Neural cell (in vitro differentiated cells): ENCODE measurements at regions not wholly inside any gene's neighbourhood (a gene's known extent, or its start where the extent isn't known, plus 50 kb on each side); places are given as distances from the start of the nearest gene placed in this dataset.

ENCODE experiments used
- EZH2 ChIP-seq: fragments of 200-600, 300-800 bp; shearing (Covaris generic), sonication (generic); IDR thresholded peaks from 2 replicates; pipeline ENCODE4 v1.6.1; 2014; ENCODE audit warnings: antibody characterized with exemption, low read length, borderline replicate concordance, mild to moderate bottlenecking; ENCODE audit not compliant: insufficient read depth, poor library complexity, severe bottlenecking
- RAD21 ChIP-seq: fragments of 450-650 bp; conservative IDR thresholded peaks from 2 replicates; pipeline ENCODE4 v1.6.1; 2014; ENCODE audit warnings: antibody characterized with exemption, mild to moderate bottlenecking, moderate library complexity
- SMC3 ChIP-seq: fragments of 450-650 bp; conservative IDR thresholded peaks from 2 replicates; pipeline ENCODE4 v1.6.1; 2014; ENCODE audit warnings: antibody characterized with exemption, mild to moderate bottlenecking, moderate library complexity; ENCODE audit not compliant: poor library complexity
- TF ChIP-seq, protein P1 (sequence below): fragments of 450-650 bp; IDR thresholded peaks from 2 replicates; pipeline ENCODE4 v1.5.1; 2014; ENCODE audit warnings: antibody characterized with exemption, mild to moderate bottlenecking, moderate library complexity; ENCODE audit not compliant: poor library complexity, severe bottlenecking

GRCh38 chr10:71007516-71007915 is 119.2 kb upstream of the PCBD1 start:
- TF ChIP-seq, protein P1, sequence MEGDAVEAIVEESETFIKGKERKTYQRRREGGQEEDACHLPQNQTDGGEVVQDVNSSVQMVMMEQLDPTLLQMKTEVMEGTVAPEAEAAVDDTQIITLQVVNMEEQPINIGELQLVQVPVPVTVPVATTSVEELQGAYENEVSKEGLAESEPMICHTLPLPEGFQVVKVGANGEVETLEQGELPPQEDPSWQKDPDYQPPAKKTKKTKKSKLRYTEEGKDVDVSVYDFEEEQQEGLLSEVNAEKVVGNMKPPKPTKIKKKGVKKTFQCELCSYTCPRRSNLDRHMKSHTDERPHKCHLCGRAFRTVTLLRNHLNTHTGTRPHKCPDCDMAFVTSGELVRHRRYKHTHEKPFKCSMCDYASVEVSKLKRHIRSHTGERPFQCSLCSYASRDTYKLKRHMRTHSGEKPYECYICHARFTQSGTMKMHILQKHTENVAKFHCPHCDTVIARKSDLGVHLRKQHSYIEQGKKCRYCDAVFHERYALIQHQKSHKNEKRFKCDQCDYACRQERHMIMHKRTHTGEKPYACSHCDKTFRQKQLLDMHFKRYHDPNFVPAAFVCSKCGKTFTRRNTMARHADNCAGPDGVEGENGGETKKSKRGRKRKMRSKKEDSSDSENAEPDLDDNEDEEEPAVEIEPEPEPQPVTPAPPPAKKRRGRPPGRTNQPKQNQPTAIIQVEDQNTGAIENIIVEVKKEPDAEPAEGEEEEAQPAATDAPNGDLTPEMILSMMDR: no peak
- no peak for TF ChIP-seq RAD21
- TF ChIP-seq EZH2: no peak
- no peak for TF ChIP-seq SMC3
